ENCODE measurements at regions not wholly inside any gene's neighbourhood (a gene's known extent, or its start where the extent isn't known, plus 50 kb on each side); places are given as distances from the start of the nearest gene placed in this dataset.

DNA sequence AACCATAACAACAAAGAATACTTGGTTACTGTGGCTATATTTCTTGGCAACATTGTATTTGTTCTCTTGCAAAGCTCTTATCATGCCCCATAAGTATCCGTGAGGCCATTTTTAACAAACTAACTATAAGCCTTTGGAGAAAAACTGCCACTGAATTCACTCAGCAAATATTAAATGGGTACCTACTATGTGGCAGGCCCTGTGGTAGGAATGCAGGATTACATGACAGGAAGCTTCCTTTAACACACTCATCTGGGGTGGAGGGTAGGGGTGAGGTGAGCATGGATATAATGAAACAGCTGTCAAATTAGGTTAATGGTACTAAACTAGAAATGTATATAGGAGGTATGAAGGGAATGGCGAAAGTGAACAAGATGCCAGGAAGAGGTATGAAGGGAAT is 504.8 kb downstream of the MEI4 start:
- TF ChIP-seq, protein P1, sequence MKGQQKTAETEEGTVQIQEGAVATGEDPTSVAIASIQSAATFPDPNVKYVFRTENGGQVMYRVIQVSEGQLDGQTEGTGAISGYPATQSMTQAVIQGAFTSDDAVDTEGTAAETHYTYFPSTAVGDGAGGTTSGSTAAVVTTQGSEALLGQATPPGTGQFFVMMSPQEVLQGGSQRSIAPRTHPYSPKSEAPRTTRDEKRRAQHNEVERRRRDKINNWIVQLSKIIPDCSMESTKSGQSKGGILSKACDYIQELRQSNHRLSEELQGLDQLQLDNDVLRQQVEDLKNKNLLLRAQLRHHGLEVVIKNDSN (IDR thresholded peaks at IDR 0.05) = no peak
- no peak for TF ChIP-seq FOXM1 (IDR thresholded peaks at IDR 0.05; ENCODE audit: borderline replicate concordance, low read depth)
- TF ChIP-seq TAF1 (IDR thresholded peaks at IDR 0.05; ENCODE audit: low read depth) = no peak

DNA sequence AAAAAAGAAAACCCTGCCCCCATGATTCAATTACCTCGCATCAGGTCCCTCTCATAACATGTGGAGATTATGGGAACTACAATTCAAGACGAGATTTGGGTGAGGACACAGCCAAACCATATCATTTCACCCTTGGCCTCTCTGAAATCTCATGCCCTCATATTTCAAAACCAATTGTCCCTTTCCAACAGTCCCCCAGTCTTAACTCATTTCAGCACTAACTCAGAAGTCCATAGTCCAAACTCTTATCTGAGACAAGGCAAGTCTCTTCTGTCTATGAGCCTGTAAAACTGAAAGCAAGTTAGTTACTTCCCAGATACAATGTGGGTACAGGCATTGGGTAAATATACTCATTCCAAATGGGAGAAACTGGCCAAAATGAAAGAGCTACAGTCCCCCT is 536.1 kb downstream of the MEI4 start:
- TF ChIP-seq NFIC (IDR thresholded peaks at IDR 0.05) (no peak), ZBTB7A (IDR thresholded peaks at IDR 0.05; ENCODE audit: low read depth) (no peak), EP300 (IDR thresholded peaks at IDR 0.05; ENCODE audit: borderline replicate concordance) (no peak), MAX (IDR thresholded peaks at IDR 0.05) (no peak), EGR1 (IDR thresholded peaks at IDR 0.05) (no peak), TCF12 (IDR thresholded peaks at IDR 0.05; ENCODE audit: low read depth) (no peak), CREB1 (IDR thresholded peaks at IDR 0.05; ENCODE audit: low read depth) (no peak), YY1 (IDR thresholded peaks at IDR 0.05; ENCODE audit: low read depth) (no peak)

- no peak for TF ChIP-seq TAF1 (IDR thresholded peaks at IDR 0.05; ENCODE audit: low read depth)
- TF ChIP-seq, protein P1 (IDR thresholded peaks at IDR 0.05) = no peak
- TF ChIP-seq TEAD4 (IDR thresholded peaks at IDR 0.05) = no peak
- no peak for TF ChIP-seq CREB1 (IDR thresholded peaks at IDR 0.05; ENCODE audit: low read depth)
- no peak for TF ChIP-seq RAD21 (IDR thresholded peaks at IDR 0.05; ENCODE audit: low read depth)
- TF ChIP-seq, protein P2, sequence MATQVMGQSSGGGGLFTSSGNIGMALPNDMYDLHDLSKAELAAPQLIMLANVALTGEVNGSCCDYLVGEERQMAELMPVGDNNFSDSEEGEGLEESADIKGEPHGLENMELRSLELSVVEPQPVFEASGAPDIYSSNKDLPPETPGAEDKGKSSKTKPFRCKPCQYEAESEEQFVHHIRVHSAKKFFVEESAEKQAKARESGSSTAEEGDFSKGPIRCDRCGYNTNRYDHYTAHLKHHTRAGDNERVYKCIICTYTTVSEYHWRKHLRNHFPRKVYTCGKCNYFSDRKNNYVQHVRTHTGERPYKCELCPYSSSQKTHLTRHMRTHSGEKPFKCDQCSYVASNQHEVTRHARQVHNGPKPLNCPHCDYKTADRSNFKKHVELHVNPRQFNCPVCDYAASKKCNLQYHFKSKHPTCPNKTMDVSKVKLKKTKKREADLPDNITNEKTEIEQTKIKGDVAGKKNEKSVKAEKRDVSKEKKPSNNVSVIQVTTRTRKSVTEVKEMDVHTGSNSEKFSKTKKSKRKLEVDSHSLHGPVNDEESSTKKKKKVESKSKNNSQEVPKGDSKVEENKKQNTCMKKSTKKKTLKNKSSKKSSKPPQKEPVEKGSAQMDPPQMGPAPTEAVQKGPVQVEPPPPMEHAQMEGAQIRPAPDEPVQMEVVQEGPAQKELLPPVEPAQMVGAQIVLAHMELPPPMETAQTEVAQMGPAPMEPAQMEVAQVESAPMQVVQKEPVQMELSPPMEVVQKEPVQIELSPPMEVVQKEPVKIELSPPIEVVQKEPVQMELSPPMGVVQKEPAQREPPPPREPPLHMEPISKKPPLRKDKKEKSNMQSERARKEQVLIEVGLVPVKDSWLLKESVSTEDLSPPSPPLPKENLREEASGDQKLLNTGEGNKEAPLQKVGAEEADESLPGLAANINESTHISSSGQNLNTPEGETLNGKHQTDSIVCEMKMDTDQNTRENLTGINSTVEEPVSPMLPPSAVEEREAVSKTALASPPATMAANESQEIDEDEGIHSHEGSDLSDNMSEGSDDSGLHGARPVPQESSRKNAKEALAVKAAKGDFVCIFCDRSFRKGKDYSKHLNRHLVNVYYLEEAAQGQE (IDR thresholded peaks at IDR 0.05; ENCODE audit: low read depth) = no peak
- no peak for TF ChIP-seq YY1 (IDR thresholded peaks at IDR 0.05; ENCODE audit: low read depth)
- TF ChIP-seq EP300 (IDR thresholded peaks at IDR 0.05; ENCODE audit: borderline replicate concordance) = no peak
- TF ChIP-seq EGR1 (IDR thresholded peaks at IDR 0.05) = no peak
- no peak for TF ChIP-seq TCF12 (IDR thresholded peaks at IDR 0.05; ENCODE audit: low read depth)
- no peak for TF ChIP-seq NFIC (IDR thresholded peaks at IDR 0.05)
- no peak for TF ChIP-seq MAX (IDR thresholded peaks at IDR 0.05)
- TF ChIP-seq FOXM1 (IDR thresholded peaks at IDR 0.05; ENCODE audit: borderline replicate concordance, low read depth) = no peak
- TF ChIP-seq CEBPB (IDR thresholded peaks at IDR 0.05) = no peak
These were observed 539.2 kb downstream of the MEI4 start for GRCh38 chr6:78192057-78192456.

- TF ChIP-seq ZBTB7A (IDR thresholded peaks at IDR 0.05; ENCODE audit: low read depth) (no peak), CEBPB (IDR thresholded peaks at IDR 0.05) (no peak), EGR1 (IDR thresholded peaks at IDR 0.05) (no peak), FOXM1 (IDR thresholded peaks at IDR 0.05; ENCODE audit: borderline replicate concordance, low read depth) (no peak), NFIC (IDR thresholded peaks at IDR 0.05) (no peak), MAX (IDR thresholded peaks at IDR 0.05) (no peak), YY1 (IDR thresholded peaks at IDR 0.05; ENCODE audit: low read depth) (no peak), EP300 (IDR thresholded peaks at IDR 0.05; ENCODE audit: borderline replicate concordance) (no peak), TAF1 (IDR thresholded peaks at IDR 0.05; ENCODE audit: low read depth) (no peak), CREB1 (IDR thresholded peaks at IDR 0.05; ENCODE audit: low read depth) (no peak), TCF12 (IDR thresholded peaks at IDR 0.05; ENCODE audit: low read depth) (no peak), TEAD4 (IDR thresholded peaks at IDR 0.05) (no peak), RAD21 (IDR thresholded peaks at IDR 0.05; ENCODE audit: low read depth) (no peak)
- TF ChIP-seq, protein P2 (IDR thresholded peaks at IDR 0.05; ENCODE audit: low read depth) = no peak
- TF ChIP-seq, protein P1 (IDR thresholded peaks at IDR 0.05) = no peak
These were observed 546.2 kb downstream of the MEI4 start for GRCh38 chr6:78199044-78199443.

GRCh38 chr6:78222226-78222625 is 569.4 kb downstream of the MEI4 start:
- TF ChIP-seq CEBPB (IDR thresholded peaks at IDR 0.05) = no peak
- TF ChIP-seq RAD21 (IDR thresholded peaks at IDR 0.05; ENCODE audit: low read depth) = no peak
- no peak for TF ChIP-seq TAF1 (IDR thresholded peaks at IDR 0.05; ENCODE audit: low read depth)
- TF ChIP-seq TEAD4 (IDR thresholded peaks at IDR 0.05) = no peak
- no peak for TF ChIP-seq TCF12 (IDR thresholded peaks at IDR 0.05; ENCODE audit: low read depth)
- TF ChIP-seq, protein P1 (IDR thresholded peaks at IDR 0.05) = no peak
- TF ChIP-seq, protein P2 (IDR thresholded peaks at IDR 0.05; ENCODE audit: low read depth) = no peak
- no peak for TF ChIP-seq MAX (IDR thresholded peaks at IDR 0.05)
- no peak for TF ChIP-seq CREB1 (IDR thresholded peaks at IDR 0.05; ENCODE audit: low read depth)
- no peak for TF ChIP-seq NFIC (IDR thresholded peaks at IDR 0.05)
- no peak for TF ChIP-seq FOXM1 (IDR thresholded peaks at IDR 0.05; ENCODE audit: borderline replicate concordance, low read depth)
- TF ChIP-seq ZBTB7A (IDR thresholded peaks at IDR 0.05; ENCODE audit: low read depth) = no peak
- TF ChIP-seq EP300 (IDR thresholded peaks at IDR 0.05; ENCODE audit: borderline replicate concordance) = no peak
- no peak for TF ChIP-seq YY1 (IDR thresholded peaks at IDR 0.05; ENCODE audit: low read depth)
- no peak for TF ChIP-seq EGR1 (IDR thresholded peaks at IDR 0.05)

Measured in Ishikawa (cell line).